ENCODE measurements at regions not wholly inside any gene's neighbourhood (a gene's known extent, or its start where the extent isn't known, plus 50 kb on each side); places are given as distances from the start of the nearest gene placed in this dataset.

- no peaks in the 10 kb centered on the region for H3K36me3 ChIP-seq
- H3K27me3 ChIP-seq (ENCODE audit: insufficient read depth, low read depth, severe bottlenecking), result peaks cover 79% of the 10 kb centered on the region
- H3K4me3 ChIP-seq (ENCODE audit: low read depth, low read length), result no peak overlapping the region
- no peaks in the 10 kb centered on the region for H3K9me3 ChIP-seq (ENCODE audit: severe bottlenecking)
- no peak overlapping the region for H3K27ac ChIP-seq
- DNase-seq, result no peak
- no peak for TF ChIP-seq CTCF (IDR thresholded peaks at IDR 0.05; ENCODE audit: low read depth, low read length)
Observed at GRCh38 chr14:98724734-98725133, 547.3 kb downstream of the BCL11B start.

DNA sequence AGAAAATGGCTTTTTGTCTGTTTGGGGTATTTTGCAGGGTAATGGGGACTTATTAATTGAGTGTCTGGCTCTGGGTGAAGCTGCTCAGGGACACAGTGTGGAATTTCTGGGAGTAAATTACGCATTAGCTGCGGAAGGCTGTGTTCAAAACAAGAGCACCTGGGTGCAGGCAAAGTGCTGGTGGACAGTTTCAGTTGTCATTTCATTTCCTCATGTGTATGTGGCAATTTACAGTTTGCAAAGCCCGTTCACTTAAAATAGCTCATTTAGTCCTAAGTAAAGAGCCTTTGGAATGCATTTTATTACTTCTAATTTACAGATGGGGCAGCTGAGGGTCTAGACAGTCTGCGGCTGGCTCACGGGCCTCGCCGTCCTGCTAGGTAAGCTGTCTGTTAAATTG is 546.8 kb downstream of the BCL11B start:
- no peak overlapping the region for H3K4me3 ChIP-seq (ENCODE audit: low read depth, low read length)
- no peak for DNase-seq

GRCh38 chr14:98725676-98726075 is 546.3 kb downstream of the BCL11B start:
- Histone ChIP-seq H3K27me3 (ENCODE audit: insufficient read depth, low read depth, severe bottlenecking) (peaks cover 79% of the 10 kb centered on the region), H3K9me3 (ENCODE audit: severe bottlenecking) (no peaks in the 10 kb centered on the region)
- TF ChIP-seq CTCF (IDR thresholded peaks at IDR 0.05; ENCODE audit: low read depth, low read length), result no peak

More for the DNA sequence above, 546.8 kb downstream of the BCL11B start:
- H3K27me3 ChIP-seq (ENCODE audit: insufficient read depth, low read depth, severe bottlenecking), result peaks cover 79% of the 10 kb centered on the region
- no peak for TF ChIP-seq CTCF (IDR thresholded peaks at IDR 0.05; ENCODE audit: low read depth, low read length)
- H3K9me3 ChIP-seq (ENCODE audit: severe bottlenecking), result no peaks in the 10 kb centered on the region
- no peaks in the 10 kb centered on the region for H3K36me3 ChIP-seq
- H3K27ac ChIP-seq, result no peak overlapping the region

DNA sequence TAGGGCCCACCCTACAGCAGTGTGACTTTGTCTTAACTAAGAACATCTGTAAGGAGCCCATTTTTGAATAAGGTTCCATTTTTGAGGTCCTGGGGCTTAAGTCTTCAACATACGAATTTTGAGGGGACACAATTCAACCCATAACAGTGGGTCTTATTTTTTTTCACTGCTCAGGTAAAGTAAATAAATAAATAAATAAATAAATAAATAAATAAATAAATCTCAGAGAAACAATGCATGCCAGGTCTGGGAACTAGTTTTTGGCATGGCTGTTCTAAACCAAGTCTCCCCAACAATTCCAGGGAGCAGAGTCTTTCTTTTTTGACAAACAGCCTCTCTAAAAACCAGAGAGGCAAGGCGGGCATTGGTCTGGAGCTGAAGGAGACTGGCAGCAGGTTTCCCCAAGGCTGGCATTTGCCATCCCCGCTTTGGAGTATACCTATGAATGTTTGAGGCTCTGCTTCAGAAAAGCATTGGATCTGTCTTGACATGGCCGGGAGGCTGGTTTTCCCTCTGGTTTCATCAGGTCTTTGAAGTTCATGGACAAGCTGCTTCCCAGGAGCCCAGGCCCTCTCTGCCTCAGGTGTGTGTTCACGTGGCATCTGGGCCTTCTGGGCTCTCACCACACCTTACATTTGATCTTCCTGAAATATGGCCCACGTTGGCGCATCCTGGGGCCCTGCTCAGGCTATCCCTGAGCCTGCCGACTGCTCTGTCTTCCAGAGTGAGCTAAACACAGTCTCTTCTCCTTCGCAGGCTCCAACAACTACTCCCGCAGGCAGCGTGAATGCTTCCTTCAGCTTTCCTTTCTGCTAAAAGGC is 545.2 kb downstream of the BCL11B start:
- DNase-seq, result no peak
- Histone ChIP-seq H3K27me3 (ENCODE audit: insufficient read depth, low read depth, severe bottlenecking) (peaks cover 83% of the 10 kb centered on the region), H3K4me3 (ENCODE audit: low read depth, low read length) (no peak overlapping the region), H3K36me3 (no peaks in the 10 kb centered on the region), H3K27ac (no peak overlapping the region), H3K9me3 (ENCODE audit: severe bottlenecking) (no peaks in the 10 kb centered on the region)
- no peak for TF ChIP-seq CTCF (IDR thresholded peaks at IDR 0.05; ENCODE audit: low read depth, low read length)

More at GRCh38 chr14:98725676-98726075, 546.3 kb downstream of the BCL11B start:
- DNase-seq, result no peak
- Histone ChIP-seq H3K27ac (no peak overlapping the region), H3K4me3 (ENCODE audit: low read depth, low read length) (no peak overlapping the region), H3K36me3 (no peaks in the 10 kb centered on the region)

GRCh38 chr14:98728024-98728423 is 544.0 kb downstream of the BCL11B start:
- DNase-seq, result no peak
- no peak for TF ChIP-seq CTCF (IDR thresholded peaks at IDR 0.05; ENCODE audit: low read depth, low read length)
- Histone ChIP-seq H3K27ac (no peak overlapping the region), H3K4me3 (ENCODE audit: low read depth, low read length) (no peak overlapping the region), H3K36me3 (no peaks in the 10 kb centered on the region), H3K27me3 (ENCODE audit: insufficient read depth, low read depth, severe bottlenecking) (peaks cover 91% of the 10 kb centered on the region), H3K9me3 (ENCODE audit: severe bottlenecking) (no peaks in the 10 kb centered on the region)

- no peaks in the 10 kb centered on the region for H3K9me3 ChIP-seq (ENCODE audit: severe bottlenecking)
- no peak for TF ChIP-seq CTCF (IDR thresholded peaks at IDR 0.05; ENCODE audit: low read depth, low read length)
- H3K27ac ChIP-seq, result no peak overlapping the region
- H3K36me3 ChIP-seq, result no peaks in the 10 kb centered on the region
- no peak for DNase-seq
- peaks cover 92% of the 10 kb centered on the region for H3K27me3 ChIP-seq (ENCODE audit: insufficient read depth, low read depth, severe bottlenecking)
- H3K4me3 ChIP-seq (ENCODE audit: low read depth, low read length), result no peak overlapping the region
Observed at GRCh38 chr14:98728836-98729235, 543.2 kb downstream of the BCL11B start.
